Tibial nerve (tissue), 4 donors: ENCODE measurements at regions not wholly inside any gene's neighbourhood (a gene's known extent, or its start where the extent isn't known, plus 50 kb on each side); places are given as distances from the start of the nearest gene placed in this dataset.

Experiments used
- CTCF ChIP-seq, 5 experiments: fragments of 200-600 bp in 3 of 5; fragments of 450-650 bp in 2 of 5; sonication (generic) in 3 of 5; IDR thresholded peaks; one replicate each; pipeline ENCODE4 v1.5.1; 2016 to 2019; ENCODE audit warnings: antibody characterized with exemption in 5 of 5, mild to moderate bottlenecking in 3 of 5, moderate library complexity in 2 of 5
- EP300 ChIP-seq, 2 donors: sonication (generic); formaldehyde crosslinking; IDR thresholded peaks; one replicate each; pipeline ENCODE4 v1.6.1; 2017; ENCODE audit warnings: antibody characterized with exemption in 2 of 2, mild to moderate bottlenecking in 1 of 2
- POLR2A ChIP-seq, 2 donors: fragments of 450-650 bp; IDR thresholded peaks; one replicate each; pipeline ENCODE4 v1.6.1; 2017; ENCODE audit warnings: antibody characterized with exemption in 2 of 2, mild to moderate bottlenecking in 2 of 2, moderate library complexity in 2 of 2

- TF ChIP-seq EP300 (IDR thresholded peaks at IDR 0.05) (no peak), CTCF (IDR thresholded peaks at IDR 0.05) (peak in 1 of 5 experiments; percentile 6), POLR2A (IDR thresholded peaks at IDR 0.05) (no peak)
Observed at GRCh38 chr1:98048244-98048643, 127.4 kb upstream of the DPYD start.
